OCI-LY1 (cell line): ENCODE measurements at regions not wholly inside any gene's neighbourhood (a gene's known extent, or its start where the extent isn't known, plus 50 kb on each side); places are given as distances from the start of the nearest gene placed in this dataset.

Source experiments
- CTCF ChIP-seq: fragments of 200-600 bp; sonication (generic), shearing (Covaris generic); IDR thresholded peaks from 2 replicates; pipeline ENCODE4 v1.5.1; 2017; ENCODE audit warnings: mild to moderate bottlenecking, antibody characterized with exemption, low read length, moderate library complexity, mixed read lengths
- EZH2 ChIP-seq: fragments of 200-600 bp; sonication (generic), shearing (Covaris generic); IDR thresholded peaks from 2 replicates; pipeline ENCODE4 v1.8.0; 2017; ENCODE audit warnings: borderline replicate concordance, mixed run types, mild to moderate bottlenecking, antibody characterized with exemption, low read length, moderate library complexity, mixed read lengths

DNA sequence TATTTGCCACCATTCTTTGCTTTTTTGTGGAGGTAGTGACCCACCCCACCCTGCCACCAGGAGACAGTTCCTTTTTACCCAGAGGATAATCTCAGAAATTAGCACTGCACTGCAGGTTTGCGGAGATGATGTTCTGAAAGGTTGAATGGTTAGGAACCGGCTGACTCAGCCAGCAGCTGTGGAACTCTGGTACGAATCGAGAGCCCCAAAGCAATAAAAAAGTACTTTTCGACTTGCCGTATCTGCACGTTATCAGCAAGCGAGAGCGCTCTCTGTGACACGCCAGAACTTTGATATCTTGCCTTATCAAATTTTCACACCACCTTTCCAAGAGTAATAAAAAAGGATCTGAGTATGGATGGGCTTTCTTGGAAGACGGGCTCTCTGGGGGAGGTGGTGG is 96.3 kb upstream of the EEF2KMT start:
- TF ChIP-seq CTCF (no peak), EZH2 (no peak)
